Adrenal gland (tissue), 5 donors: ENCODE measurements at regions not wholly inside any gene's neighbourhood (a gene's known extent, or its start where the extent isn't known, plus 50 kb on each side); places are given as distances from the start of the nearest gene placed in this dataset.

ENCODE experiments used
- CTCF ChIP-seq, 6 experiments: fragments of 450-650 bp in 4 of 6; fragments of 200-600 bp in 2 of 6; sonication (generic) in 1 of 6; IDR thresholded peaks; 1 replicate in 5 of 6; 2 replicates in 1 of 6; pipeline versions ENCODE4 v1.5.1 to v1.8.0; 2016 to 2021; ENCODE audit warnings: antibody characterized with exemption in 6 of 6, mild to moderate bottlenecking in 2 of 6, moderate library complexity in 1 of 6
- POLR2A ChIP-seq, 2 donors: fragments of 450-650 bp; IDR thresholded peaks; one replicate each; pipeline ENCODE4 v1.6.1; 2017; ENCODE audit warnings: antibody characterized with exemption in 2 of 2, mild to moderate bottlenecking in 2 of 2, moderate library complexity in 1 of 2
- donor health status: DM: no; HTN: no; CAD: no.

- no peak for TF ChIP-seq CTCF (IDR thresholded peaks at IDR 0.05)
- TF ChIP-seq POLR2A (IDR thresholded peaks at IDR 0.05) = no peak
Observed at GRCh38 chr1:68936530-68936929, 439.6 kb upstream of the DEPDC1 start.
